DMS153 treated with DMSO at 0.1 percent for 48 hours (cell line): ENCODE measurements at regions not wholly inside any gene's neighbourhood (a gene's known extent, or its start where the extent isn't known, plus 50 kb on each side); places are given as distances from the start of the nearest gene placed in this dataset.
"Not testable (repeated sequence)": the region's sequence is repeated elsewhere in the genome, so short reads cannot be mapped to it uniquely, and the experiment has no call there.

Experiments used
- DNase-seq: peaks from one replicate; lab custom pipeline; 2025; ENCODE audit not compliant: unreplicated experiment; lab: John Stamatoyannopoulos, UW

- DNase-seq = no peak
Observed at GRCh38 chr5:72599519-72600370, 92.5 kb upstream of the ZNF366 start.

DNA sequence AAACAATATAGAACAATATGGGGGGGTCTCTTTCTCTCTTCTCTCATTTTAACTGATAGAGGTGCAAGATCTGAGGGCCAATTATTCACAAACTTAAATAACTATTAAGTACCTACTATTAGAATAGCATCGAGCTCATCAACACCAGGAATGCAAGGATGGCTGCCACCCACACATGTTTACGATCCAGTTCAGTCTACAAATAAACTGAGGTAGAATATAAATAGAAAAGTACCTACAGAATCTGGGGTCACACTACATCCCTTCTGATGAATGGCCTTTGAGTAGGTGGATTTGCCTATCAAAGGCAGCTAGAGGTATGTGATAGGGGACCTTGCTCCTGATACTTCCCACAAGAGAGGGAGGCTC, 91.8 kb upstream of the ZNF366 start:
- no peak for DNase-seq

GRCh38 chr5:72598401-72599064, 91.3 kb upstream of the ZNF366 start:
- no peak for DNase-seq

- DNase-seq = no peak
Observed at GRCh38 chr5:72597456-72597948, 90.3 kb upstream of the ZNF366 start.

DNA sequence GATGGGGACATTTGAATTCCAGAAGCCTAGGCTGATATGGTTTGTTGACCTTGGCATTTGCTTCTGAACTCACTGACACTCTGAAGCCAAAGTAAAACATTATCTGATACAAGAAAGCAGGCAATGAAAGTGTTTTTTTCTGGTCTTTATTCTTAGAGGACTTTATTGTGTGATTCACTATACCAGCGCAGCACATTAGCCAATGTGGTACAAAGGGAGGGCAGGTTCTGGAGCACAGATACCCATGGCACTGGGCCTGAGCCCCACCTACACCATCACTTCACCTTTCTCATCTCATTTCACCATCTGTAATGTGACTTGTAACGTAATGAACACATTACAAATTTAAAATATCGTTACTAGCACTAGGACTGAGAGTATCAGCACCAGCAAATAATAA, 89.7 kb upstream of the ZNF366 start:
- DNase-seq = no peak

GRCh38 chr5:72588640-72589039, 81.4 kb upstream of the ZNF366 start:
- no peak for DNase-seq

DNA sequence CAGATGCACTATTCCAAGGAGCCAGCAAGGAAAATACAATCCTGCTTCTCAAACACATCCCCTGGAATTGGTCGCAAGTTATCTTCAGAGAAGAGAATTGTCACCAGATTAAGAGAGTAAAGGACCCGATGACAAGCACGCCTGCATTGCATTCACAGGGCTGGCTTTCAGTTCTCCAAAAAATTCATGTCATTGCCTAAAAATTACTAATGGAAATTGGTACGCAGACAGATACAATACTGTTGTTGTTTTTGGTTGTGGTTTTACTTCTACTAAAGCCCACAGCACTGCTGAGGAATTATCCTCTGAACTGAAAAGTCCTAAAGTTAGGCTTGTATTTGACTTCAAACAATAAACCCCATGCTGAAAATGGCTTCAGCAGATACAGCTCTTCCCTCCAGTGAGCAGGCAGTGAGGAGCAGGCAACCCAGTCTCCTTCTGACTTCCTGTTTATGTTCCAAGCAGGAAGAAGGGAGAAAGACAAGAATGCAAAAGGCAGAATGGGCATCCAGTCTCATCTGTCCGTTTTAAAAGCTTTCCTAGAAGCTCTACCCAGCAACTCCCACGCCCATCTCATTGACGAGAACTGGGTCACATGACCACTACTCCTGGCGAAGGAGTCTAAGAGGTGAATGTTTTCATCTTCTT, 80.6 kb upstream of the ZNF366 start:
- DNase-seq = no peak

DNA sequence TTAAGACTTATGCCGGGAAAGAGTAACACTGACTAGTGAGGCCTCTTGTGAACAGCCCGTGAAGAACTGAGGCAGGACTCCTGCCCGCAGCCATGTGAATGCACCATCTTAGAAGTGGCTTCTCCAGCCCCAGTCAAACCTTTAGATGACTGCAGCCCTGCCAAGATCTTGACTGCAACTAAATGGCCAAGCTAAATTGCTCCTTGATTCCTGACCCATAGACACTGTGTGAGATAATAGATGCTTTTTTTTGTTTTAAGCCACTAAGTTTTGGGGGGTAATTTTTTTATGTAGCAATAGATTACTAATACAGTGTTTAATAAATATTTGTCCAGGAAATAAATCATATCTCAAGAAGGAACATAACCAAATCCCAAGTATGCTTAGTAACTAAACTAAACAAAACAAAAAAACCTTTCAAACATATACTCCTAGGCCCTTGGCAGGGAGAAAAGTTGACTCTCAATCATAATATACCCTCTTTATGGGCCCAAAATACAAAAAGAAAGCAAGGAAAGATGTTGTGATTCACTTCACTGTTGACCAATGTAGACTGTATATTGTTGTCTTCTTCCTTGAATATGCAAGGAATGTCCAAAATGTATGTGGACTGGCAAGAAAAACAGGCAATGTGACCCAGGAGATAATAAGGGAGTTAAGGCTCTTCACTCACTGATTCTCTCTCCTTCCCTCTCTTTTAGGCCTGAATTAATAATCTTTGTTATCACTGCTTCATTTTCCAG, 79.7 kb upstream of the ZNF366 start:
- no peak for DNase-seq

- no peak for DNase-seq
Observed at GRCh38 chr5:72584466-72584865, 77.3 kb upstream of the ZNF366 start.

- DNase-seq = not testable (repeated sequence)
Observed at GRCh38 chr5:72579290-72579689, 72.1 kb upstream of the ZNF366 start.

- DNase-seq = no peak
Observed at GRCh38 chr5:72572236-72572765, 65.1 kb upstream of the ZNF366 start.

- DNase-seq = no peak
Observed at GRCh38 chr5:72569408-72569944, 62.3 kb upstream of the ZNF366 start.

DNA sequence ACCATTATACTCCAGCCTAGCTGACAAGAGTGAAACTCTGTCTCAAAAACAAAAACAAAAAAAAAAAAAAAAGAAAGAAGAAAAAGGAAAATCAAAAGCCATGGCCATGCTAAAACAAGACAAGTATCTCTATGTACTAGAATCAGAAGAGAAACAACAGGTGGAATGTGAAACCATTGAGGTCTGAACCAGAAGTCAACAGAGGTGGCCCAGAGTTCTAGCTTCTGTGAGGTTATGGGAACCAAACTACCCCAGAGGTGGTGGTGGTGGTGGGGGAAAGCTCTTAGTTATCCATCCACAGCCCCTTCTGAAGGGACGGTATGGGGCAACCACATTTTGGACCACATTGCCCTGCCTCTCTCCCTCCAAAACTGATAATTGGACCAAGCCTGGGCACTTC, 59.5 kb upstream of the ZNF366 start:
- no peak for DNase-seq

DNA sequence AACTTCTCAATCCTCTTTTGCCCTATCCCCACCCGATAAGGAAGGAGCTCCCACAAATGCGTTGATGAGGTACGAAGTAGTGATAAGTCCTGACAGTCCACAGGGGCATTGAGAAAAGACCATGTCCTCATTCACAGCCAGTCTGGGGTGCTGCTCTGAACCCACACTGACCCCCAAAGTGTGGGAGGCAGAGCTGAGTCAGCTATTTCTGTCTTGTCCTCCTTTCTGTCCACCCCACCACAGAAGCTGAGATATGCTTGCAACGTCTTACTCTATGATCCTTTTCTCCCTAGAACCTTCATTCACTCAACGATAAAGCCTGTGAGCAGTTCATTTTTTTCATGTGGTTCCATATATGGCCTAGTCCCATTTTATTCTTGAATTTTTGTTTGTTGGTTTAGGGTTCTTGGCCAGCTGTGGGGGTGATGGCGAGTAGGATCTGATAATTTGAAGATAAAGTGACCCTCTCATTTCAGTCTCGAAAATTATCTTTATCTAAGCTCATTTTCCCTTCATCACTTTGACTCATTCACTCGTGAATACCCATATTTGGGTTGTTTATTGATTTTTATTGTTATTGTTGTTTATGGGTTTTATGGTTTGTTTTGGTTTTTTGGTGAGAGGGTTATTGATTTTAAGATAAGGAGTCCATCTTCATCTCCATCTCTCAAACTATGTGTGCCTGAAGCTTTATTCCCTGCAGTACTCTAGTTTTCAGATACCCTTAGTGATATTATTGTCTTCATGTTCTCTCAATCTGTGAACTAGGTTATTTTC, 58.5 kb upstream of the ZNF366 start:
- DNase-seq = no peak

- DNase-seq = no peak
Observed at GRCh38 chr5:72562717-72563116, 55.5 kb upstream of the ZNF366 start.

DNA sequence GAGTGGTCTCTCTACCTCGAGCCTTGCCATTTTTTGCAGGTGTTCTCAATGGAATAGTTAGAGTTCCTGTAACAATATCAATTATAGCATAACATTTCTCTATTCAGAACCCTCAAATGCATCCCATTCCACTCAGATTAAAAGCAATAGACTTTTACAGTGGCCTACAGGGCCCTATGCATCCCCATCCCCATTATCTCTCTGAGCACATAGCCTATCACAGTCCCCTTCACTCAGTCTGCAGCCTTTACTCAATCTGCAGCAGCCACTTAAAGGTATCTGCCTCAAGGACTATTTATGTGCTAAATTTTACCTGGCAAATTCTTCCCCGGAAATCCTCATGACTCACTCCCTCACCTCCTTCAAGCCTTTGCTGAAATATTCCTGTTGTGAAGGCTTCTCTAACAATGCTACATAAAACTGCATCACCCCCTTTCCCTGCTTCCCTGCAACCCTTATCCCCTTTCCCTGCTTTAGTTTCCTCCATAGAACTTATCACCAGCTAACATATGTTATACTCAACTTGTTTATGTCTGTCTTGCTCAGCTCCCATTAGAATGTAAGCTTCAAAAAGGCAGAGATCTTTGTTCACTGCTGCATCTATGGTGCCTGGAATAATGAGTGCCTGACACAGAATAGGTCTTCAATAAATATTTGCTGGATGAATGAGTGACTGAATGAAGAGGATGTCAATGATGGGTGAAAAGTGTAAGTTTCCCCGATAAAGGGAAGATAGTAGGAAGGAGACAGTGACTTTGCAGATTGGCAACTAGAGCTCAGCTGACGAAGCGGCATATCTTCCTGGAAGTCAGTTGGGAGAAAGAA, 54.1 kb upstream of the ZNF366 start:
- no peak for DNase-seq

DNA sequence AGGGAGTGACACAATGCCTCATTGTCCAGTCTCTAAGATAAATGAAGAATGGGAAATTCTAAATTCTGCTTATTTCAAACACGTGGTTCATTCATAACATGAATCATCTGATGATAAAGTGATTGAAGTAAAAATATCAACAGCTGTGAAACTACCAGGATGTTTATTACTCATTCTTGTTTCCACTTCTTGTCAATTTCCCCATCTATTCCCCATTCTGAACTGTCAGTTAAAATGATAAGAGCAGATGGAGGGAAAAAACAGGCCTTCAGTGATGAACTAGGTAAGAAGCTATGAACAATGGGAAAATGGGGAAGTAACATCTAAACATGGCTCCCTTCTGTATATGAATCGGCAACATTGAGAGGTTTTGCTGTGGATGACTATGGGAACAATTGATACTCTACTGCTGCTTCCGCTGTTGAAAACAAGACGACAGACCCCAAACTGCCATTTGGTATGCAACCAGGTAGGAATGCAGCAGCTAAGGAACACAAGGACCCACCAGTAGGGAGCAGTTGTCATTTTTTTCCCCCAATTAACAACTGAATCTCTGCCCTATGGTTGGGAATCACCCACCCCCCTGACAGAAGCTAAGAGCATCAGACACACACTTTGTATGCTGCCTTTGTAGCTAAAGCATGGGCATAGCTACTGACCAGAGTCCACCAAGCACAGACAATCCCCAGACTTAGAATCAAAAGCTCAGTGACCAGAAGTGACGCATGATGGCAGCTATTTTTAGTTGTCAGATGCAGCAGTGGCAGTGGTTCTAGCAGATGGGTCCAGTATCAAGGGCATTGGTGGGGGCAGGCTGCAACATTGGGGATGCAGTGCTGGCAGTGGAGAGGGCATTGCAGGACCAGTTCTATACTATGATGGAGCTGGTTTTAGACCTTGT, 52.9 kb upstream of the ZNF366 start:
- no peak for DNase-seq

DNA sequence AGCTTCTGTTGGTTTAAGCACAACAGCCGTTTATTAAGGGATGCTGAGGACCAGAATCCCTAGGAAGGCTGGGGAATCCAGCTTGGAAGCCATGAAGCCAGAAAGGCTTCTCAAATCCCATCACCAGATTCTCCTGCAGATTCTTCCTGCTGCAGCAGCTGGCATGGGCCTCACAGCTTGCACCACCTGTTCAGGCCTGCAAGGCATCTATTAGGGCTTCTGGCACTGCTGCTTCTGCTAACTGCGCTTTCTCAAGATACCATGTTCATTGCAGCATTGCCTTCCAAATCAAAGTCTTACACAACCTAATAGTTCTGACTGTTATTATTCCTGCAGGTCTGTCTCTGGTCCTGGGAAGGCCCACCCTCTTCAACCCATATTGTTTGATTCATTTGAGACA, 51.2 kb upstream of the ZNF366 start:
- DNase-seq = no peak
